GM19328 (cell line): ENCODE measurements at regions not wholly inside any gene's neighbourhood (a gene's known extent, or its start where the extent isn't known, plus 50 kb on each side); places are given as distances from the start of the nearest gene placed in this dataset.
"Not testable (repeated sequence)": the region's sequence is repeated elsewhere in the genome, so short reads cannot be mapped to it uniquely, and the experiment has no call there.

Experiments used
- ATAC-seq: cut with Tn5 transposase; IDR thresholded peaks from one replicate; pipeline ENCODE4 v1.9.1; 2021; ENCODE audit warnings: mild to moderate bottlenecking, moderate library complexity; ENCODE audit not compliant: unreplicated experiment

- ATAC-seq, result no peak
These were observed 121.4 kb upstream of the ANKRD50 start for GRCh38 chr4:124833831-124834505.

GRCh38 chr4:124828382-124828781, 115.8 kb upstream of the ANKRD50 start:
- no peak for ATAC-seq

- ATAC-seq, result no peak
These were observed 105.0 kb upstream of the ANKRD50 start for GRCh38 chr4:124817531-124817930.

- not testable (repeated sequence) for ATAC-seq
These were observed 99.7 kb upstream of the ANKRD50 start for GRCh38 chr4:124812203-124812602.

- ATAC-seq, result no peak
These were observed 98.3 kb upstream of the ANKRD50 start for GRCh38 chr4:124810827-124811226.

GRCh38 chr4:124807421-124807820, 94.9 kb upstream of the ANKRD50 start:
- ATAC-seq, result no peak

- ATAC-seq, result no peak
These were observed 93.9 kb upstream of the ANKRD50 start for GRCh38 chr4:124806403-124806802.

GRCh38 chr4:124804584-124804983, 92.1 kb upstream of the ANKRD50 start:
- no peak for ATAC-seq

GRCh38 chr4:124804041-124804440, 91.5 kb upstream of the ANKRD50 start:
- no peak for ATAC-seq

- no peak for ATAC-seq
These were observed 91.1 kb upstream of the ANKRD50 start for GRCh38 chr4:124803641-124804040.

GRCh38 chr4:124803026-124803425, 90.5 kb upstream of the ANKRD50 start:
- ATAC-seq, result no peak

GRCh38 chr4:124797223-124797622, 84.7 kb upstream of the ANKRD50 start:
- ATAC-seq, result no peak

GRCh38 chr4:124790471-124790870, 77.9 kb upstream of the ANKRD50 start:
- ATAC-seq, result no peak

GRCh38 chr4:124786634-124787033, 74.1 kb upstream of the ANKRD50 start:
- ATAC-seq, result no peak

GRCh38 chr4:124785645-124786044, 73.1 kb upstream of the ANKRD50 start:
- ATAC-seq, result no peak

- ATAC-seq, result no peak
These were observed 71.3 kb upstream of the ANKRD50 start for GRCh38 chr4:124783847-124784246.

- no peak for ATAC-seq
These were observed 64.5 kb upstream of the ANKRD50 start for GRCh38 chr4:124777007-124777406.

GRCh38 chr4:124768596-124769365, 56.2 kb upstream of the ANKRD50 start:
- ATAC-seq, result no peak

GRCh38 chr4:124762956-124763355, 50.4 kb upstream of the ANKRD50 start:
- ATAC-seq, result no peak
